ENCODE measurements at regions not wholly inside any gene's neighbourhood (a gene's known extent, or its start where the extent isn't known, plus 50 kb on each side); places are given as distances from the start of the nearest gene placed in this dataset.

DNA sequence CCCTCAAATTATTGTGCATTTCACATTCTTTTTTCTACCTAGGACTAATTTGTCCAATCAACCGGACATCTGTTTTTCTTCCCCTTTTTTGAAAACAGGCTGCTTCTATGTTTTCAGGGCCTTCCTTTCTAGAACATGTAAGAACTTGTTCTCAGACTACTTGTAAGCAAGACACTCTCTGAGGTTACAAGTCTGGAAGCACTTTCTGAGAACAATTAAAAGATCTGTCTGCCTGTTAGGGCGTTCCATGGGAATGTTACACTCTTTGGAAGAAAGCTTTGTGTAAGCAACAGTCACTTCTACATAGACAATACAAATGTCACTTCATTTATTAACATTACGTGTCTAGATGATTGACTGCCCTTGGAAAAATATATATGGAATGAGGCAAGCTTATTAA, 50.9 kb upstream of the HSPB3 start:
- no peaks in the 10 kb centered on the region for H3K36me3 ChIP-seq
- H3K27me3 ChIP-seq (ENCODE audit: low read depth) = no peaks in the 10 kb centered on the region
- H3K9me3 ChIP-seq (replicated peaks) = no peaks in the 10 kb centered on the region
- TF ChIP-seq CTCF (IDR thresholded peaks at IDR 0.05; ENCODE audit: borderline replicate concordance) = no peak
- peak overlapping the region; percentile 41 for H3K27ac ChIP-seq (replicated peaks)
- intact Hi-C loops (cut with micrococcal nuclease) = no loop called here
- H3K4me1 ChIP-seq = peaks cover 6% of the 10 kb centered on the region
- DNase-seq = no peak
- H3K4me3 ChIP-seq = no peak overlapping the region

DNA sequence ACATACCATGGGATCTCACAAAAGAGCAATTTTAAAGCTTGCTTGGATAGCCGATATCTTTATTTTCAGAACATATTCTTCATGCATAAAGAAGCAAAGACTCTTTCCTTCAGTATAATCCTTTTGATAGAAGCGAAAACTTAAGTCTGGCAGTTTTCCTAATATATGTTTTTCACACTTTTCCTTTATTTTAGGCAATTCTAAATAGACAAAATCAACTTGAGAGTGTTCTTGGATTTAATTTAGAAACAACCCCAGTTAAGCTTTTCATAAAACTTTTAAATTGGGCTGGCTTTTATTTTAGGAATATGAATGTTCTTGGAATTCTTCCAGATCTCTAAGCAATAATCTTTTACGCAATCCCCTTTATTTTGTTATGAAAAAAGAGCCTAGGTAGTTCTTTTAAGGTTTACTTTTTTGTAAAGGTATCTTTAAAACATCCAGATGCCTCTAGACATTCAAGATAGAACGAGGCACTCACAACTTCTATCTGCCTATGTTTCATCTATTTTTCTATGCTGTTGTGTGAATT, 51.5 kb upstream of the HSPB3 start:
- Histone ChIP-seq H3K27me3 (ENCODE audit: low read depth) (no peaks in the 10 kb centered on the region), H3K27ac (replicated peaks) (peak overlapping the region; percentile 41), H3K4me3 (no peak overlapping the region), H3K4me1 (peaks cover 6% of the 10 kb centered on the region), H3K9me3 (replicated peaks) (no peaks in the 10 kb centered on the region), H3K36me3 (no peaks in the 10 kb centered on the region)
- intact Hi-C loops (cut with micrococcal nuclease) = no loop called here
- TF ChIP-seq CTCF (IDR thresholded peaks at IDR 0.05; ENCODE audit: borderline replicate concordance) = no peak
- no peak for DNase-seq

DNA sequence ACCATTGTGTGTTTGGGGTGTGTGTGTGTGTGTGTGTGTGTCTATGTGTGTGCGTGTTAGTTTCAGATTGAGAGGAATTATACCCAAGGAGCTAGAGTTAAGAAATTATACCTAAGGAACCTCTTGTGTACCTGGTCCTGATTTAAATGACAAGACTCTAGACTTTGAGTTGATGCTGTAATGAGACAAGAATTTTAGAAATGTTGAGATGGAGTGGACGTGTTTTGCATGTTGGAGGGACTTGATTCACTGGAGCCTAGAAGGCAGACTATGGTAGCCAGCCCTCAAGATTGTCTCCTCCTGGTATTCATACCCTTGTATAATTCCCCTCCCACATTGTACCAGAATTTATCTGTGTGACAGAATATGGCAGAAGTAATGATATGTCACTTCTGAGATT, 52.4 kb upstream of the HSPB3 start:
- TF ChIP-seq CTCF (IDR thresholded peaks at IDR 0.05; ENCODE audit: borderline replicate concordance) = no peak
- Histone ChIP-seq H3K27me3 (ENCODE audit: low read depth) (no peaks in the 10 kb centered on the region), H3K9me3 (replicated peaks) (no peaks in the 10 kb centered on the region), H3K4me1 (peaks cover 6% of the 10 kb centered on the region), H3K36me3 (no peaks in the 10 kb centered on the region), H3K4me3 (no peak overlapping the region), H3K27ac (replicated peaks) (no peak overlapping the region)
- DNase-seq = no peak
- intact Hi-C loops (cut with micrococcal nuclease) = no loop called here

GRCh38 chr5:54401515-54401914, 54.0 kb upstream of the HSPB3 start:
- Histone ChIP-seq H3K27ac (replicated peaks) (no peak overlapping the region), H3K4me3 (no peak overlapping the region)

GRCh38 chr5:54398191-54398590, 57.3 kb upstream of the HSPB3 start:
- Histone ChIP-seq H3K36me3 (no peaks in the 10 kb centered on the region), H3K4me3 (no peak overlapping the region), H3K27ac (replicated peaks) (no peak overlapping the region), H3K27me3 (ENCODE audit: low read depth) (no peaks in the 10 kb centered on the region), H3K4me1 (no peaks in the 10 kb centered on the region), H3K9me3 (replicated peaks) (peaks cover 2% of the 10 kb centered on the region)
- no peak for DNase-seq
- TF ChIP-seq CTCF (IDR thresholded peaks at IDR 0.05; ENCODE audit: borderline replicate concordance) = no peak
- intact Hi-C loops (cut with micrococcal nuclease) = no loop called here

More at GRCh38 chr5:54401515-54401914, 54.0 kb upstream of the HSPB3 start:
- TF ChIP-seq CTCF (IDR thresholded peaks at IDR 0.05; ENCODE audit: borderline replicate concordance) = no peak
- H3K9me3 ChIP-seq (replicated peaks) = no peaks in the 10 kb centered on the region
- H3K36me3 ChIP-seq = no peaks in the 10 kb centered on the region
- H3K27me3 ChIP-seq (ENCODE audit: low read depth) = no peaks in the 10 kb centered on the region
- no peak for DNase-seq
- intact Hi-C loops (cut with micrococcal nuclease) = no loop called here
- peaks cover 6% of the 10 kb centered on the region for H3K4me1 ChIP-seq
